D721Med (cell line): ENCODE measurements at regions not wholly inside any gene's neighbourhood (a gene's known extent, or its start where the extent isn't known, plus 50 kb on each side); places are given as distances from the start of the nearest gene placed in this dataset.

ENCODE experiments used
- DNase-seq: peaks from one replicate; pipeline ENCODE4 v3.0.0; 2011; ENCODE audit warnings: low spot score; ENCODE audit not compliant: insufficient read length
- FAIRE-seq: peaks from 2 replicates; lab custom pipeline; 2011; peaks lifted over from hg19 to GRCh38; lab: Jason Lieb, UNC
- CTCF ChIP-seq: IDR thresholded peaks from 2 replicates; pipeline ENCODE4 v1.5.1; 2012; ENCODE audit warnings: mild to moderate bottlenecking, control low read depth; ENCODE audit not compliant: insufficient read depth; ENCODE audit errors: missing control alignments

GRCh38 chr21:16608209-16608830, 878.5 kb downstream of the USP25 start:
- no peak for FAIRE-seq

GRCh38 chr21:16619281-16619680, 889.5 kb downstream of the USP25 start:
- DNase-seq (no peak), FAIRE-seq (no peak)
- no peak for TF ChIP-seq CTCF

More at GRCh38 chr21:16608209-16608830, 878.5 kb downstream of the USP25 start:
- TF ChIP-seq CTCF, result peak; percentile 22
- no peak for DNase-seq

GRCh38 chr21:16620786-16621320, 891.1 kb downstream of the USP25 start:
- DNase-seq, result no peak
- FAIRE-seq, result no peak
- TF ChIP-seq CTCF, result no peak

- DNase-seq, result no peak
- TF ChIP-seq CTCF, result no peak
- peak; percentile 16 for FAIRE-seq
These were observed 888.2 kb upstream of the CXADR start for GRCh38 chr21:16624479-16625118.

GRCh38 chr21:16625491-16625890, 887.4 kb upstream of the CXADR start:
- FAIRE-seq, result no peak
- TF ChIP-seq CTCF, result no peak

GRCh38 chr21:16633831-16634459, 878.9 kb upstream of the CXADR start:
- DNase-seq, result no peak
- no peak for FAIRE-seq

More at GRCh38 chr21:16625491-16625890, 887.4 kb upstream of the CXADR start:
- no peak for DNase-seq

More at GRCh38 chr21:16633831-16634459, 878.9 kb upstream of the CXADR start:
- no peak for TF ChIP-seq CTCF
